ENCODE measurements at regions not wholly inside any gene's neighbourhood (a gene's known extent, or its start where the extent isn't known, plus 50 kb on each side); places are given as distances from the start of the nearest gene placed in this dataset.
"Not testable (repeated sequence)": the region's sequence is repeated elsewhere in the genome, so short reads cannot be mapped to it uniquely, and the experiment has no call there.

DNA sequence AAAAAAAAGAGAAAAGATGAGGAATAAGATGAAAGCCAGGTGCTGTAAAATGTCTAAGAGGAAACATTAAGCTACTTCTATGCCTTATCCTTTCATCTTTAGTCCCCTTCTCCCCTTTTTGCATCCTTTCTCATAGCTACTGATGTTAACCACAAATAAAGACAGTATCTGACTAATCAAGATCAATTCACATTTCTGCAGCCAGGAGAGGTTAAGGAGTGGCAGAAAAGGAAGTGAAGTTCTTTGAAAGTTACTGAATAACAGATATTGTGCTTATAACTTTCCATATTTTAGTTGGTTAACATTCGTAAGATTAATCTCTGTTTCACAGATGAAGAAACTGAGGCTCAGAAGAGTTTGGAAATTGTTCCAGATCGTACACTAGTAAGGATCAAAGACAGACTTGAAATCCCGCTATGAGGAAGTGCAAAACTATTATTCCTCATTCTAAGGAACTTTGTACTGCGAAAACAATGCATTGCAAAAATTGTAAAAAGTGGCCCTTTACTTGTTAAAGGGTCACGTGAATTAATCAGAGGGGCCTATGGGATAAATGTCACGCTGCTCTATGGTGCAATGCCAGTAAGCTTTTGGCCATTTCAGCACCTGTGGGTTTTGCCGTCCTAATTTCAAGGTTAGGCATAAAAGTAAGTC lies 117.7 kb upstream of the GRM7 start:
- no peaks in the 10 kb centered on the region for H3K4me1 Mint-ChIP-seq (ENCODE audit: unreplicated experiment)
- no peak overlapping the region for H3K4me3 Mint-ChIP-seq (ENCODE audit: unreplicated experiment)
- DNase-seq (ENCODE audit: extremely low spot score, unreplicated experiment), result no peak
- TF ChIP-seq, protein P1, sequence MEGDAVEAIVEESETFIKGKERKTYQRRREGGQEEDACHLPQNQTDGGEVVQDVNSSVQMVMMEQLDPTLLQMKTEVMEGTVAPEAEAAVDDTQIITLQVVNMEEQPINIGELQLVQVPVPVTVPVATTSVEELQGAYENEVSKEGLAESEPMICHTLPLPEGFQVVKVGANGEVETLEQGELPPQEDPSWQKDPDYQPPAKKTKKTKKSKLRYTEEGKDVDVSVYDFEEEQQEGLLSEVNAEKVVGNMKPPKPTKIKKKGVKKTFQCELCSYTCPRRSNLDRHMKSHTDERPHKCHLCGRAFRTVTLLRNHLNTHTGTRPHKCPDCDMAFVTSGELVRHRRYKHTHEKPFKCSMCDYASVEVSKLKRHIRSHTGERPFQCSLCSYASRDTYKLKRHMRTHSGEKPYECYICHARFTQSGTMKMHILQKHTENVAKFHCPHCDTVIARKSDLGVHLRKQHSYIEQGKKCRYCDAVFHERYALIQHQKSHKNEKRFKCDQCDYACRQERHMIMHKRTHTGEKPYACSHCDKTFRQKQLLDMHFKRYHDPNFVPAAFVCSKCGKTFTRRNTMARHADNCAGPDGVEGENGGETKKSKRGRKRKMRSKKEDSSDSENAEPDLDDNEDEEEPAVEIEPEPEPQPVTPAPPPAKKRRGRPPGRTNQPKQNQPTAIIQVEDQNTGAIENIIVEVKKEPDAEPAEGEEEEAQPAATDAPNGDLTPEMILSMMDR (IDR thresholded peaks at IDR 0.05), result no peak
- no peak overlapping the region for H3K27ac Mint-ChIP-seq (ENCODE audit: unreplicated experiment)
- H3K27me3 Mint-ChIP-seq (ENCODE audit: unreplicated experiment), result no peaks in the 10 kb centered on the region
- H3K36me3 Mint-ChIP-seq (ENCODE audit: unreplicated experiment), result no peaks in the 10 kb centered on the region
- peaks cover 40% of the 10 kb centered on the region for H3K9me3 Mint-ChIP-seq (ENCODE audit: unreplicated experiment)

- Mint-ChIP-seq H3K36me3 (ENCODE audit: unreplicated experiment) (no peaks in the 10 kb centered on the region), H3K27me3 (ENCODE audit: unreplicated experiment) (no peaks in the 10 kb centered on the region), H3K27ac (ENCODE audit: unreplicated experiment) (no peak overlapping the region), H3K4me1 (ENCODE audit: unreplicated experiment) (no peaks in the 10 kb centered on the region), H3K9me3 (ENCODE audit: unreplicated experiment) (peaks cover 36% of the 10 kb centered on the region), H3K4me3 (ENCODE audit: unreplicated experiment) (no peak overlapping the region)
- TF ChIP-seq, protein P1 (IDR thresholded peaks at IDR 0.05), result no peak
- no peak for DNase-seq (ENCODE audit: extremely low spot score, unreplicated experiment)
Observed at GRCh38 chr3:6746443-6746842, 114.5 kb upstream of the GRM7 start.

DNA sequence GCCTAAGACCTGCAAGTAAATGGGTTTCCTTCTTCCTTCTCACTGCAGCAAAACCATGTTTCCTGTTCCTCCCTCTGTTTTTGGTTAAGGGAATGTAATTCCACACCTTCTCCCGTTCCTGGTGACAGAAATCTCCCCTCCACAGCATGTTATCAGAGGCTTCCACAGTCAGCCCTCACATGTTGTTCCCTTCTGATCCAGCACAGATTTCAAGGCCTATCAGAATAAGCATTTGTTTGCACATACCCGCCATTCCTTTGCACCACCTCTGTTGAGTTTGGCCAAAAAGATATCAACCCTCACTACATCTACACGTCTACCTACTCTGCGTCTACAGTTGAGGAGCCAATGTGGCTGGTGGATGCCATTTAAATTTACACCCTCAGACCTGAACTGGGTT lies 113.9 kb upstream of the GRM7 start:
- Mint-ChIP-seq H3K4me1 (ENCODE audit: unreplicated experiment) (no peaks in the 10 kb centered on the region), H3K9me3 (ENCODE audit: unreplicated experiment) (peaks cover 36% of the 10 kb centered on the region), H3K27ac (ENCODE audit: unreplicated experiment) (no peak overlapping the region), H3K4me3 (ENCODE audit: unreplicated experiment) (no peak overlapping the region), H3K27me3 (ENCODE audit: unreplicated experiment) (no peaks in the 10 kb centered on the region), H3K36me3 (ENCODE audit: unreplicated experiment) (no peaks in the 10 kb centered on the region)
- TF ChIP-seq, protein P1 (IDR thresholded peaks at IDR 0.05), result no peak
- no peak for DNase-seq (ENCODE audit: extremely low spot score, unreplicated experiment)

- peaks cover 49% of the 10 kb centered on the region for H3K9me3 Mint-ChIP-seq (ENCODE audit: unreplicated experiment)
- no peak for DNase-seq (ENCODE audit: extremely low spot score, unreplicated experiment)
- no peak overlapping the region for H3K4me3 Mint-ChIP-seq (ENCODE audit: unreplicated experiment)
- no peaks in the 10 kb centered on the region for H3K27me3 Mint-ChIP-seq (ENCODE audit: unreplicated experiment)
- no peaks in the 10 kb centered on the region for H3K4me1 Mint-ChIP-seq (ENCODE audit: unreplicated experiment)
- TF ChIP-seq, protein P1 (IDR thresholded peaks at IDR 0.05), result no peak
- no peaks in the 10 kb centered on the region for H3K36me3 Mint-ChIP-seq (ENCODE audit: unreplicated experiment)
- H3K27ac Mint-ChIP-seq (ENCODE audit: unreplicated experiment), result no peak overlapping the region
Observed at GRCh38 chr3:6750782-6751181, 110.1 kb upstream of the GRM7 start.

DNA sequence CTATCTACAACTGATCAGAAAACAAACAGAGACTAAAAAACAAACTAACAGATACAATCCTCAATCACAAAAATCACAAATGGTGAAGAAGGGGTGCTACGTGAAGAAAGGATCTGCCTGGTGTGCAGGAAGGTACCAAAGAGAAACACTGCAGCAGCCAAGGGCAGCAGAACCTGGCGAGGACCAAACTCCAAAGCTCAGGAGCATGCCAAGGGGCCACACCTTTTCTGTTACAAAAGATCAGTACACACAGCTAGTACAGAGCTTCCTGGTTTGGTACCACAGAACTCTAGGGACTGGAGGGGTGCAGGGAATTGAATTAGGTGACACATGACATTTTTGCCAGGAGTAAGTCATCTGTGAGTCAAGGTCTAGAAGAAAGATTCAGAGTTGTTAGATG lies 107.4 kb upstream of the GRM7 start:
- Mint-ChIP-seq H3K9me3 (ENCODE audit: unreplicated experiment) (peaks cover 41% of the 10 kb centered on the region), H3K27ac (ENCODE audit: unreplicated experiment) (no peak overlapping the region), H3K4me1 (ENCODE audit: unreplicated experiment) (no peaks in the 10 kb centered on the region), H3K4me3 (ENCODE audit: unreplicated experiment) (no peak overlapping the region), H3K27me3 (ENCODE audit: unreplicated experiment) (no peaks in the 10 kb centered on the region), H3K36me3 (ENCODE audit: unreplicated experiment) (no peaks in the 10 kb centered on the region)
- TF ChIP-seq, protein P1 (IDR thresholded peaks at IDR 0.05), result no peak
- DNase-seq (ENCODE audit: extremely low spot score, unreplicated experiment), result no peak

DNA sequence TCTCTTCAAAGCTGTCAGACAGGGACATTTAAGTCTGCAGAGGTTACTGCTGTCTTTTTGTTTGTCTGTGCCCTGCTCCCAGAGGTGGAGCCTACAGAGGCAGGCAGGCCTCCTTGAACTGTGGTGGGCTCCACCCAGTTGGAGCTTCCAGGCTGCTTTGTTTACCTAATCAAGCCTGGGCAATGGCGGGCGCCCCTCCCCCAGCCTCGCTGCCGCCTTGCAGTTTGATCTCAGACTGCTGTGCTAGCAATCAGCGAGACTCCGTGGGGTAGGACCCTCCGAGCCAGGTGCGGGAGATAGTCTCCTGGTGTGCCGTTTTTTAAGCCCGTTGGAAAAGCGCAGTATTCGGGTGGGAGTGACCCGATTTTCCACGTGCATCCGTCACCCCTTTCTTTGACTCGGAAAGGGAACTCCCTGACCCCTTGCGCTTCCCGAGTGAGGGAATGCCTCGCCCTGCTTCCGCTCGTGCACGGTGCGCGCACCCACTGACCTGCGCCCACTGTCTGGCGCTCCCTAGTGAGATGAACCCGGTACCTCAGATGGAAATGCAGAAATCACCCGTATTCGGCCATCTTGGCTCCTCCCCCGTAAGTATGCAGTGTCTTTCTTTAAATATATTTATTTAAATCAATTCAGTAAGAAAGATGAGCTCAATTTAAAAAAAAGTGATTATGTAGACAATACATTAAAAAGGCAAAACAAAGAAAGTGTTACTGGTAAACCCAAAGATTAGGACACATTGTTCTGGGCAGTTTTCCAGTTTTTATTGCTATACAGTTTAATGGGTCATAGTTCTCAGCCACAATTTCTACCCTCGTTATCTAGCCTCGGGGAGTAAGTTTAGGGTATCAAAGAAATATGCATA lies 91.2 kb upstream of the GRM7 start:
- not testable (repeated sequence) for H3K27me3 Mint-ChIP-seq (ENCODE audit: unreplicated experiment); H3K27ac Mint-ChIP-seq (ENCODE audit: unreplicated experiment); H3K4me1 Mint-ChIP-seq (ENCODE audit: unreplicated experiment); DNase-seq (ENCODE audit: extremely low spot score, unreplicated experiment); H3K36me3 Mint-ChIP-seq (ENCODE audit: unreplicated experiment)
- peak overlapping the region; percentile 55 for H3K4me3 Mint-ChIP-seq (ENCODE audit: unreplicated experiment)
- H3K9me3 Mint-ChIP-seq (ENCODE audit: unreplicated experiment), result peaks cover 20% of the 10 kb centered on the region

Data from osteocyte (in vitro differentiated cells).